ENCODE measurements at regions not wholly inside any gene's neighbourhood (a gene's known extent, or its start where the extent isn't known, plus 50 kb on each side); places are given as distances from the start of the nearest gene placed in this dataset.

DNA sequence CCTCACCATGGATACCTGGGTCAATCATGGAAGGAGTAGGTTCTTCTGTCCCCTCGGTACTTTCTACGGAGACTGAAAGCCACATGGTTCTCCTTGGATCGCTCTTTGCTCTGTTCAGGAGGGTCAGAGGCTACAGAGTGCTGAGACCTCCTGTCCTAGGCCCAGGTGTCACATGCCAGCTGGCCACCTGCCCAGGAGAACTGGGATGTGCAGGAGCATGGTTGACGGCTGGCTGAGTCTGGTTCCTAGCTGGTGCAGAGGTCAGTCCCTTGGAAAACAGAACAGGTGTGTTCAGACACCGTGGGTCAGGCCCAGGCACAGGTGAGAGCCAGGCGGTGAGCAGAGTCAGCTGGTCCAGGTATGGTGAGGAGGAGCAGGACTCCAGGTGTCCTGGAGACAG, 416.3 kb downstream of the IRX1 start:
- intact Hi-C loops (cut with DNase I): no loop called here
- no peak overlapping the region for H3K27ac ChIP-seq

DNA sequence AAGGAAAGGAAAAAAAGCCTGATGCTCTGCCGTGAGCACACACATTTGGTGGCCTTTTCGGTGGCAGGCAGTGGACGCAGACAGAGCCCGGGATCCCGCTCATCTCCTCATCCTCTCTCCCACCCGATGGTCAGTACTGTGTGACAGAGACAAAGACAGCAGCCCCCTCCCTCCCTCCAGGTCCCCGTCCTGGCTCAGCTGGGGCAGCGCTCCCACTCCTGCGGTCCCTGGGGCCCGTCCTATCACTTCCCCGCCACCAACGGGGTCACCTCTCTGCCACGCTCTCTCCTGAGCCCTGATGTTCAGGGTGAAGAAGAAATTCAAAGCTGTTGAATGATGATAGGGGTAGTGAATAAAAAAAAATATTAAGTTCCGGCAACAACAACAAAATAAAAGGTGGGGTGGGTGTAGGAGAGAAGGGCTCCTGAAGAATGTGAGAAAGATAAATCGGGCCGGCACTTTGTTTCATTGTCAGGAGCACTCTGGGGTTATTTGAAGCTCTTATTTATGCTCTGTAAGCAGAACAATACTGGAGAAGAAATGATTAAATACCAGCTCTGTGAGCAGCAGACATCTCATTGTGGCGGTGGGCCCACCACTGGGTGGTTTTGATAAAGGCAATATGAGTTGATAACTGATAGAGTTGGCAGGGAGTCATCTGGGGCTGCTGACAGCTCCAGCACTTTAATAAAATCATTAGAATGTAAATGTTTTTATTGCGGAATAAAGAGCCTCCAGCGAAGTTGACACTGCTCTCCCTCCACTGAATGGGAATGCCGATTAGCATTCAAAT, 417.7 kb downstream of the IRX1 start:
- intact Hi-C loops (cut with DNase I): no loop called here
- no peaks in the 10 kb centered on the region for H3K9me3 ChIP-seq
- no peak for DNase-seq
- no peaks in the 10 kb centered on the region for H3K36me3 ChIP-seq
- no peaks in the 10 kb centered on the region for H3K27me3 ChIP-seq
- 72 to 77% methylated on average over 20 of the region's 20 CpGs for WGBS, 2 donors
- H3K4me3 ChIP-seq (replicated peaks in 1 of 3): no peak overlapping the region
- TF ChIP-seq, protein P1, sequence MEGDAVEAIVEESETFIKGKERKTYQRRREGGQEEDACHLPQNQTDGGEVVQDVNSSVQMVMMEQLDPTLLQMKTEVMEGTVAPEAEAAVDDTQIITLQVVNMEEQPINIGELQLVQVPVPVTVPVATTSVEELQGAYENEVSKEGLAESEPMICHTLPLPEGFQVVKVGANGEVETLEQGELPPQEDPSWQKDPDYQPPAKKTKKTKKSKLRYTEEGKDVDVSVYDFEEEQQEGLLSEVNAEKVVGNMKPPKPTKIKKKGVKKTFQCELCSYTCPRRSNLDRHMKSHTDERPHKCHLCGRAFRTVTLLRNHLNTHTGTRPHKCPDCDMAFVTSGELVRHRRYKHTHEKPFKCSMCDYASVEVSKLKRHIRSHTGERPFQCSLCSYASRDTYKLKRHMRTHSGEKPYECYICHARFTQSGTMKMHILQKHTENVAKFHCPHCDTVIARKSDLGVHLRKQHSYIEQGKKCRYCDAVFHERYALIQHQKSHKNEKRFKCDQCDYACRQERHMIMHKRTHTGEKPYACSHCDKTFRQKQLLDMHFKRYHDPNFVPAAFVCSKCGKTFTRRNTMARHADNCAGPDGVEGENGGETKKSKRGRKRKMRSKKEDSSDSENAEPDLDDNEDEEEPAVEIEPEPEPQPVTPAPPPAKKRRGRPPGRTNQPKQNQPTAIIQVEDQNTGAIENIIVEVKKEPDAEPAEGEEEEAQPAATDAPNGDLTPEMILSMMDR (IDR thresholded peaks at IDR 0.05): no peak
- TF ChIP-seq POLR2A (IDR thresholded peaks at IDR 0.05): no peak
- no peaks in the 10 kb centered on the region for H3K4me1 ChIP-seq
- H3K27ac ChIP-seq: no peak overlapping the region

More for the DNA sequence above, 416.3 kb downstream of the IRX1 start:
- Histone ChIP-seq H3K4me3 (replicated peaks in 1 of 3) (no peak overlapping the region), H3K36me3 (no peaks in the 10 kb centered on the region), H3K9me3 (no peaks in the 10 kb centered on the region), H3K4me1 (no peaks in the 10 kb centered on the region), H3K27me3 (no peaks in the 10 kb centered on the region)
- DNase-seq: no peak
- TF ChIP-seq POLR2A (IDR thresholded peaks at IDR 0.05): no peak
- TF ChIP-seq, protein P1 (IDR thresholded peaks at IDR 0.05): no peak
- WGBS, 2 donors: 78 to 93% methylated on average over 6 of the region's 6 CpGs

- WGBS, 2 donors: 85 to 87% methylated on average over 4 of the region's 4 CpGs
- no peaks in the 10 kb centered on the region for H3K36me3 ChIP-seq
- no peaks in the 10 kb centered on the region for H3K4me1 ChIP-seq
- intact Hi-C loops (cut with DNase I): no loop called here
- H3K9me3 ChIP-seq: no peaks in the 10 kb centered on the region
- no peak for DNase-seq
- H3K27me3 ChIP-seq: no peaks in the 10 kb centered on the region
- TF ChIP-seq, protein P1 (IDR thresholded peaks at IDR 0.05): no peak
- TF ChIP-seq POLR2A (IDR thresholded peaks at IDR 0.05): no peak
- no peak overlapping the region for H3K27ac ChIP-seq
- no peak overlapping the region for H3K4me3 ChIP-seq (replicated peaks in 1 of 3)
These were observed 420.1 kb downstream of the IRX1 start for GRCh38 chr5:4015709-4016108.

- DNase-seq: no peak
- no peak overlapping the region for H3K4me3 ChIP-seq (replicated peaks in 1 of 3)
- H3K27ac ChIP-seq: no peak overlapping the region
- no peaks in the 10 kb centered on the region for H3K9me3 ChIP-seq
- H3K27me3 ChIP-seq: no peaks in the 10 kb centered on the region
- intact Hi-C loops (cut with DNase I): no loop called here
- no peaks in the 10 kb centered on the region for H3K4me1 ChIP-seq
- WGBS, 2 donors: 92 to 94% methylated on average over 5 of the region's 5 CpGs
- H3K36me3 ChIP-seq: no peaks in the 10 kb centered on the region
- TF ChIP-seq, protein P1 (IDR thresholded peaks at IDR 0.05): no peak
- TF ChIP-seq POLR2A (IDR thresholded peaks at IDR 0.05): no peak
These were observed 421.6 kb downstream of the IRX1 start for GRCh38 chr5:4017076-4017803.

DNA sequence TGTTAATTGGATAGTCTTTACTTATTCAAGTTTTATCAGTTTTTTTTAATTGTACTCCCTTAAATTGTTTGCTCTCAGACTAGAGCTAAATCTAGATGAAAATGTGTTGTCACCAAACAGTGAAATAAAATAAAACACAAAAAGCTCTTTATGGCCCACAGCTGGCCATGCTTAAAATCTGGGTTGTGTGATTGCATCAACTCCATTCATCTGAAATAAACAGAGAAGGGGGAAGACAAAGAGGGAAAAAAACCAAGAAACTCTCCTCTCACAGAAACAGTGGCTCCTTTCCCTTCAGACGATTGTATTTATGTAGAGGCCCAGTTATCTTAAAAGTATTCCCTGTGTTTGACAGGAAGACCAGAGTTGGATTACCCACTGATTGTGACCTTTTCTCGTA, 422.4 kb downstream of the IRX1 start:
- Histone ChIP-seq H3K9me3 (no peaks in the 10 kb centered on the region), H3K27me3 (no peaks in the 10 kb centered on the region), H3K27ac (no peak overlapping the region), H3K4me1 (no peaks in the 10 kb centered on the region), H3K36me3 (no peaks in the 10 kb centered on the region), H3K4me3 (replicated peaks in 1 of 3) (no peak overlapping the region)
- TF ChIP-seq, protein P1 (IDR thresholded peaks at IDR 0.05): no peak
- TF ChIP-seq POLR2A (IDR thresholded peaks at IDR 0.05): no peak
- no peak for DNase-seq
- WGBS, 2 donors: 65 to 69% methylated on average over 2 of the region's 2 CpGs
- intact Hi-C loops (cut with DNase I): no loop called here

Measured in thyroid gland (tissue), 4 donors.